NCI-H128 (cell line): ENCODE measurements at regions not wholly inside any gene's neighbourhood (a gene's known extent, or its start where the extent isn't known, plus 50 kb on each side); places are given as distances from the start of the nearest gene placed in this dataset.

ENCODE experiments used
- DNase-seq: peaks from one replicate; lab custom pipeline; 2025; ENCODE audit not compliant: unreplicated experiment; lab: John Stamatoyannopoulos, UW

DNA sequence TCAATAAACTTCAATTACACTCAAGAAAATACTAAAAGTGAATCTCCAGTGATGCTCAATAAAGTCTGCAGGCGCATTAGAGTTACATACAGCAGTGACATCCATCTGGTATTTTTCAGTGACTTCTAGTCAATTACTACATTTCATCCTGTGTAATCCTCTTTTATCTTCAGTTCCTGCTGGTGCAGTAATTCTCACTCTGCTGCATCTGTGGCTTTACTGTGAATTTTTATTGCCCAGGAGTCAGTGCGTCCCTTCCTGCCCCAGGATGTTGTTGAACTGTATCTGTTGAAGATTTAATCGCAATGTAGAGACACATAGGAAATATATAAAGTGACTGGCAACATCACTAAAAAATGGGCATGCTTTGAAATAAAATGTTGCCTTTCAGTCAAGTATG is 196.3 kb upstream of the TMTC4 start:
- DNase-seq = no peak

GRCh38 chr13:100860866-100861265 is 186.3 kb upstream of the TMTC4 start:
- no peak for DNase-seq

- DNase-seq = no peak
Observed at GRCh38 chr13:100859861-100860260, 185.3 kb upstream of the TMTC4 start.

- DNase-seq = no peak
Observed at GRCh38 chr13:100855151-100855550, 180.6 kb upstream of the TMTC4 start.

DNA sequence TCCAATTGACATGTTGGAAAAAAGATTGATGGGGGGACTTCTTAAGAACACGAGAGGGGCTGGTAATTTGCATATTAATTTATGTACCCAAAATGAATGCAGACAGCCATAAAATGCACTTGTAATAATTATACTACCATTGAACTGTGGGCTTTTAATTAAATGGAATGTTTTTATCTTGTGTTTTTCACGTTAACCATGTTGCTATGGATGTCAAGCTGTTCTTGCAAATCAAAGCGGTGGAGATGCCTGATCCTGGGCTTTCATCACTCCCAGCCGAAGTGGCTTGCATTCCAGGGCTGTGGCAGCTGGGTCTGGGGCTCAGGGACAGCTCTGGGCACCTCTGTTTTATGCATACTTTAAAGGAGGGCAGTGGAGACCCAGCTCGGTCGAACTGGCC is 179.4 kb upstream of the TMTC4 start:
- DNase-seq = no peak

DNA sequence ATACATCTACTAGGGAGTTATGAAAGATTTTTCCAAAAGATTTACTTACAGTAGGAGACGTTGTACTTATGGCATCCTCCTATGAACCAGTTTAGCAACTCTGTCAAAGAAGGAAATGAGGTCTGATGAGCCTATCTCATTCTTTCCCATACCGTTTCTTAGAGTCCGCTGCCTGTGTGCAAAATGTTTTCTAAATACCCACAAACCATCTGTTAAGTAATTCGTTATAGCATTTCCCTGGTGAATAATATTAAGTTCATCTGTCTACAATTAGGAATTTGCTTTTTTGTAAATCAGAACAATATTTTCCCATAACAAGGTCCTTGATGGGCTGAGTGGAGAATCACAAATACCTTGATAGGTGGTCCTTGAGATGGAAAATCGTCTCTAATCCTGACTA is 178.8 kb upstream of the TMTC4 start:
- no peak for DNase-seq

DNA sequence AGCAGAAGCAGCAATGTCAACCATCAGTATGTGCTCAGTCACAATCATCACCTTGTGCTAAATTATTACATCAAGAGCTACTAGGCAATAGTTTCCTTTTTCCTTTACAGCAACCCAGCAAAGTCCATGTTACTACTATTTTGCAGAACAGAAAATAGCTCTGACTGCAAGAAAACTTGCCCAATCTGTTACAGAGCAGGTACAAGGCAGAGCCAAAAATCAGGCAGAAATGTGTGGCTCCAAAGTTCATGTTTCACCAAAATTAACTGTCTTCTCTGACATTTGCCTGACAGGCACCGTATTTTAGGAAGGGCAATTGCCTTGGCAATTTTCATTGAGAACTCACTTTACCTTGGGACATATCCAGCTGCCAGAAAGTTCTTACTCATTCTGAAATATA is 177.6 kb upstream of the TMTC4 start:
- no peak for DNase-seq

- DNase-seq = no peak
Observed at GRCh38 chr13:100848304-100848703, 173.7 kb upstream of the TMTC4 start.

DNA sequence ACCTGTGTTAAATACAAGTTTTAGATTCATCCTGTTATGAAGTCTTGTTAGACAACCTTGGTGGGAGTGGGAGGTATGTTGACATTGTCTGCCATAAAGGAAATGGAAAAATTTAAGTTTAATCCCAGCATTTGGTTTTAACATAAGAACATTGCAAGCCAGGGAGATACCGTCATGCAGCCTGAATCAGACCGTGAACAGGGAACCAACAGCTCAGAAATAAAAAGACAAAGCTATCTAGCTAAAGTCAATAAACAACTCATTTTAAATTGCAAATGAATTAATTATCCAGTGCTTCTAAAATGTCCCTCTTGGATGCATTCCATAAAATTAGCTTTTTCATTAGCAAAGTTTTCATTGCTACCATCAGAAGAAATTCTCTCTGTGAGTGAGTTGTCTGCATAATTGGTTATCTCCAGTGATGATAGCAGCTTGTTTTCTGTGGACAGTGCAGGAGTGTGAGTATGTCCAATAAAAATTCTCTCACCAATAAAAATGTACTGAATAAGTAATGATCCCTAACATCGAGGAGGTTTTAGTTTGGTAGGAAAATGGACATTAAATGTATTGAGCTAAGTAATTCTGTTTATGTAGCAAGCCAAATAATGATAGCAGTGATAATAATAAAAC is 170.6 kb upstream of the TMTC4 start:
- no peak for DNase-seq

GRCh38 chr13:100842136-100842535 is 167.5 kb upstream of the TMTC4 start:
- DNase-seq = no peak

DNA sequence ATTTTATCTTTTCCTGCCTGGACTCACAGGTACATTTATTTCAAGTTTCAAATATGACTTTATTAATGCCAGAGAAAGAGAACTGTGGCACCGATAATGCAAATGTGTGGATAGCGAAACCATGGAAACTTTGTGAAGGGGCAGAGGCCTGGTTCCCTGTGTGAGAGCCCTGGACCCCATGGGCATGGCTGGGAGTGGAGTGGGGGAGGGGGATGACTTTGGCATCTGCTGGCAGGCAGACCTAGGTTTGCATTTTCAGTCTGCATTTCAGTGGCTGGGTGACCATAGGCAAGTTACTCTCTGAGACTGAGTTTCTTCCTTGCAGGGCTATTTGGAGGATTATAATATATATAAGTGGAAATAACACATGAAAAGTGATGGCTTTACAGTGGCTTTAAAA is 163.8 kb upstream of the TMTC4 start:
- no peak for DNase-seq

- DNase-seq = no peak
Observed at GRCh38 chr13:100837631-100838030, 163.0 kb upstream of the TMTC4 start.

DNA sequence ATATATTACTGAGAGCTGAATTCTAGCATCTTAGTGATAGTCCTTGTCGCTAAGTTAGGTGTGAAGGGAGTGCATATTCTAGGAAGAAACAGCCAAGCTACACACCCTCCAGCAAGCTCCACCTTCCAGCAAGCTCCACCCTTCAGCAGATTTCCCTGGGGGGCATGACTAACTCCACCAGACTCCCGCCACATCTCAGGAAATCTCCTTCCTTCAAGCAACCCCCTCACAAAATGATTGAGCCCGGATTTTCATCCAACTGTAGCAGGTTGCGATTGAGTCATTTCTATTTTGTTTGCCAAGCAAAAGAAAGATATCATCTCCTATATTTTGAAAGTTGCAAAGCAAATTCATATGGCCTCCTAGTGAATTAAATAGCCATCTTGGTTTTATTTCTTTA is 162.1 kb upstream of the TMTC4 start:
- DNase-seq = no peak

DNA sequence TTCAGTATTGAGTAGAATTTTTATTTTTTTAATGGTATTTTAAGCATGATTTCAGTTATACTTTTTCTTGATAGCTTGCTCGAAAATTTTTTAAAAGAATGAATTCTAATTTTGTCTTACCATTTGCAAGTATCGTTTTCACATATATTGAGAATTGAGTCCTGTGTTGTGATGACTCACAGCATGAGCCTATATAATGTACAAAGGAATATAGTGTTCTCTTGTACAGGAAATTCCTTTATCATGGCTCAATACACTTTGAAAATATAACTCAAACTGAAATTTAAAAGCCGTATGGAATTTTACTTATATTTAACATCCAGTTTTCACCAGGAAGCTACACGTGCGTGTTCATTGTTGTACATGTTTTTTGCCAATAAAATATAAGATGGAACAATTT is 161.1 kb upstream of the TMTC4 start:
- DNase-seq = no peak

- DNase-seq = no peak
Observed at GRCh38 chr13:100833427-100833826, 158.8 kb upstream of the TMTC4 start.

GRCh38 chr13:100828226-100828625 is 153.6 kb upstream of the TMTC4 start:
- no peak for DNase-seq

DNA sequence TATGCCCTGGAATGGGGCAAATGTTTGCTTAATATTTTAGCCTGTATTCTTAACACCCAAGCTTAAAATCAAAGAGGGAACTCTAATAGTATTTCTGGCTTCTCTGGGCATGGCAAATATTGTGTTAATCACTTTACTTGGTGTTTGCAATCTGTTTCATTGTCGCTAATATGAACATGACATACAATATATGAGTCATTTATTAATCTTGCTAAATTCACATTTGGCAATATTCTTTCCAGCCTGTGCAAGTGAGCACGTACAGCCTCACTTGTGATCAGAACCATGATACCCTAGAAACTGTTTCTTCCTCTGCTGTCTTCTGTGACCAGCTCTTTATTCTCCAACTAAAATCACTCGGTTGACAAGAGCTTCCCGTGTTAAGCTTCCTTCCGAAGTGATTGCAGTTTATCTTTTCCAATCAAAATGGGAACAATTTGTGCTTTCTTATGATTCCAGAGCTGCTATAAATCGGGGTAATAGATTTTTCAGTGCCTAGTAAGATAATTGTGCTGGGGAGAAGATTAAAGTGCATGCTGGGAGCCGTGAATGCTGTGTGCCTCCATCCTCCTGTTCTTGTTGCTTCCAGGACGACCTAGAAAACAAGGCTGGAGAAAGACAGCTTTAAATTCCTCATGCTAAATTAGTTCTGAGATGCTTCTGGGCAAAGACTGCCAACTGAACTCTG is 153.0 kb upstream of the TMTC4 start:
- DNase-seq = no peak

DNA sequence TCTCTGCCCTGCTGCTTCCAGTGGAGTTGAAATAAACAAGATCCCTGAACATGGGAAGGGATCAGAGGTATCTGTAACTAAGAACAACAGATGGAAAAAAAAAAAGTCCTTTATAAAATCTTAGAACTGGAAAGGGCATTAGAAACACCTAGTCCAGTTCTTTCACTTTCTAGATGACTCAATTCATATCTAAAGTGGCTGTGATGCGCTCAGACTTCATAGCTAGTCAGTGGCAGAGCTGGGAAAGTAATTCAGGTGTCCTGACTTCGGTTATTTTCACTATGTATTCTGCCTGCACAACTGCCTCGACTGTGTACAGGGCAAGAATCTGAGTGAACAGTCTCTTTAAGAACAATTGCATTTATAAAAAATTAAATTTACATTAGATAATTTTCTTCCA is 151.8 kb upstream of the TMTC4 start:
- DNase-seq = no peak

- no peak for DNase-seq
Observed at GRCh38 chr13:100825557-100825956, 151.0 kb upstream of the TMTC4 start.

DNA sequence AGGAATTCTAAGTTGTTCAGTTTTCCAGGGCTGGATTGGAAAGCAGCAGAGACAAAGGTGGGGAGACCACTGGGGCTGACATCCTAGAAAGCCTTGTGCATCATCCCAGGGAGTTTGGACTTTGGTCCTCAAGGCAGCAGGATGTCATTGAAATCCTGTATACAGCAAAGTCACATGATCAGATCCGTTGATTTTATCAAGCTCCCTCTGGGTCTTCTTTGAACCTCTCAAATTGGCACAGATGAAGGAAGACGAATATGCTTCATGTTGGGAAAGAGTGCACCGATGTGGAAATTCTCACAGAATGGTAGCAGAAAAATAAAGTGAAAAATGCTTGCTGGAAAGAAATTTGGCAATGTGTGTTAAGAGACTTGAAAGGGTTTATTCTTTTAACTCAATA is 149.8 kb upstream of the TMTC4 start:
- DNase-seq = no peak

DNA sequence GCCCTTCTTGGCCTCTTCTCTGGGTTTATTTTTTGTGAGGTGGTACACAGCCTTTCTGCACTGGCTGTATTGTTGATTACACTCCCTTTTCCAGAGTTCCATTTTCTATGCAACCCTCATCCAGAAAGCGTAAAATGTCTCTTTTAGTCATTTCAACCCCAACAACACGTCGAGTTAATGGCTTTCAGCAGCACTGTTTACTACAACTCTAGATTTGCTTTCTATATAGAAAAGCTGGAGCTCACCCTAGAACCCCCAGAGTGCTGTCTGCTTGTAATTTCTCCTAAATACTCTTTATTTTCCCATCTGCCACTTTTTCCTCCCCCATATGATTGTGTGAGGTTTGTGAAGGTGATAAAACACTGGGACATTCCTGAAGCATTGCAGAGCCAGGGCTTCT is 148.9 kb upstream of the TMTC4 start:
- no peak for DNase-seq

- no peak for DNase-seq
Observed at GRCh38 chr13:100822871-100823443, 148.4 kb upstream of the TMTC4 start.

DNA sequence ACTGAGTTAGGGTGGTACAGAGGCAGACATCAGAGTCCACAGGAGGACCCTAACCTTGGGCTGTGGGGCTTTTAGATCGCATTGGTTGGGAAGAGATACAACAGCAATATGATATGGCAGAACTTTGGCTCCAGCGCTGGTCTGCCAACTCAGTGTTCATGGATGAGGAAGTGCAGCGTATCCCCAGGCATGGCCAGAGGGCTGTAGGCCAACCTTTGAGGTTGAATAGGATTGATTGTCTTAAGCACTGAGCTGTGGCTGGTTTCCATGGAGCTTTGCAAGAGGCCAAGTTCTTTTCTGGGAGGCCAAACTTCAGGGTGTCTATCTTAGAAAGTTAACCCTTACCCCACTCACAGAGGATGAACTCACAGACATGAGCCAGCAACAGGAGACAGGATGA is 144.1 kb upstream of the TMTC4 start:
- DNase-seq = no peak
